ENCODE measurements at regions not wholly inside any gene's neighbourhood (a gene's known extent, or its start where the extent isn't known, plus 50 kb on each side); places are given as distances from the start of the nearest gene placed in this dataset.

DNA sequence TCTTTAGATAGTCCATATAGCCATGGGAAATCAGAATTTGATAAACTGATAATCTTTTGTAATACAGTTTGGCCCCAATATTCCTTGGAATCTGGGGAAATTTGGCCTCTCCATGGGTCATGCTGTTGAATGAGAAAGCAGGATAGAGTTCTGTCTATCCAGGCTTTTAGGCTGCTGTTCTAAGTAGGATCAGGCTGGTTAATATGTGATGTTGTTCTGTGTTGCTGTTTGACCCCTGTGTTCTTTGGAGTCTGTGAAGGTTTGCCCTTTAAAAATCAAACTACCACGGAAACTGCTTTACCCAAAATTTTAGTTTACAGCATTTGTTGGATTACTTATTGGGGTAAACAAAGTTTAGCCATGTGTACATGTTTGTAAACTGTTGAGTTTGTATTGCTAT lies 114.5 kb downstream of the ZNF330 start:
- WGBS (ENCODE audit: missing lambda C conversion rate) = 50% methylated on average over 1 of the region's 1 CpG
- CTCF ChIA-PET = interaction anchor here (1.9 kb wide), 1 partner anchor 11 kb away, joined by 5 read pairs; no protein-coding TSS in a partner anchor

DNA sequence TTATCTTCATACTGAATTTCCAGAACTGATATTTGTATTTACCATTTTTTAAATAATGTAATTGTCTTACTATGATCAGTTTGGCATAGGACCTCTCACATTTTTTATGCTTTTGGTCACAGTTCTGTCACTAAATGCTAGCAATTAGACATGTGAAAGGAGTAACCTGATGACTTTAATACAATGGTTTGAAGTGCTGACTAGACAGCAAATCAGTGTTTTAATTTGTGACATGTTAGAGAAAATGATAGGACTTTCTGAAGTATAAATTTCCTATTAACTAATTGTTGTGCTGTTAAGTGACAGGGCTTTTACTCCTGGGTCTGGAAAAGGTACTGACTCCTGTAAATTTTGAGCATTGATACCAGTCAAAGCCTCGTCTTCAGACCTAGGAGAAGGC lies 117.5 kb downstream of the ZNF330 start:
- no peak overlapping the region for H3K4me2 ChIP-seq
- TF ChIP-seq, protein P1, sequence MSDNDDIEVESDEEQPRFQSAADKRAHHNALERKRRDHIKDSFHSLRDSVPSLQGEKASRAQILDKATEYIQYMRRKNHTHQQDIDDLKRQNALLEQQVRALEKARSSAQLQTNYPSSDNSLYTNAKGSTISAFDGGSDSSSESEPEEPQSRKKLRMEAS (IDR thresholded peaks at IDR 0.05) = no peak
- TF ChIP-seq MAFK (IDR thresholded peaks at IDR 0.05; ENCODE audit: partially characterized antibody) (peak; percentile 41), EHF (CRISPR knock-in tag; IDR thresholded peaks at IDR 0.05) (no peak)
- TF ChIP-seq, protein P2, sequence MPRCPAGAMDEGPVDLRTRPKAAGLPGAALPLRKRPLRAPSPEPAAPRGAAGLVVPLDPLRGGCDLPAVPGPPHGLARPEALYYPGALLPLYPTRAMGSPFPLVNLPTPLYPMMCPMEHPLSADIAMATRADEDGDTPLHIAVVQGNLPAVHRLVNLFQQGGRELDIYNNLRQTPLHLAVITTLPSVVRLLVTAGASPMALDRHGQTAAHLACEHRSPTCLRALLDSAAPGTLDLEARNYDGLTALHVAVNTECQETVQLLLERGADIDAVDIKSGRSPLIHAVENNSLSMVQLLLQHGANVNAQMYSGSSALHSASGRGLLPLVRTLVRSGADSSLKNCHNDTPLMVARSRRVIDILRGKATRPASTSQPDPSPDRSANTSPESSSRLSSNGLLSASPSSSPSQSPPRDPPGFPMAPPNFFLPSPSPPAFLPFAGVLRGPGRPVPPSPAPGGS (IDR thresholded peaks at IDR 0.05) = no peak
- no peaks in the 10 kb centered on the region for H3K9me3 ChIP-seq
- WGBS (ENCODE audit: missing lambda C conversion rate) = 94% methylated on average over 1 of the region's 1 CpG
- no peak overlapping the region for H3K4me3 ChIP-seq
- DNase-seq (ENCODE audit: low read depth in 1 of 2, low spot score in 1 of 2) (no peak), ATAC-seq (no peak), FAIRE-seq (no peak)
- POLR2A ChIA-PET = no interaction called here
- 0 out of 6 replicates have a peak overlapping the region, but pooled peaks of 1 of the 2 experiments have one; percentile 10 for H3K27ac ChIP-seq
- CTCF ChIA-PET = no interaction called here
- H3K4me1 ChIP-seq = peaks cover 7% of the 10 kb centered on the region; the same call in 1 of the 3 replicates

More for the DNA sequence above, 114.5 kb downstream of the ZNF330 start:
- no peak overlapping the region for H3K4me3 ChIP-seq
- peak overlapping the region; percentile 28; the same call in 2 of the 3 replicates for H3K4me2 ChIP-seq
- POLR2A ChIA-PET = no interaction called here
- no peak for FAIRE-seq
- TF ChIP-seq, protein P3, sequence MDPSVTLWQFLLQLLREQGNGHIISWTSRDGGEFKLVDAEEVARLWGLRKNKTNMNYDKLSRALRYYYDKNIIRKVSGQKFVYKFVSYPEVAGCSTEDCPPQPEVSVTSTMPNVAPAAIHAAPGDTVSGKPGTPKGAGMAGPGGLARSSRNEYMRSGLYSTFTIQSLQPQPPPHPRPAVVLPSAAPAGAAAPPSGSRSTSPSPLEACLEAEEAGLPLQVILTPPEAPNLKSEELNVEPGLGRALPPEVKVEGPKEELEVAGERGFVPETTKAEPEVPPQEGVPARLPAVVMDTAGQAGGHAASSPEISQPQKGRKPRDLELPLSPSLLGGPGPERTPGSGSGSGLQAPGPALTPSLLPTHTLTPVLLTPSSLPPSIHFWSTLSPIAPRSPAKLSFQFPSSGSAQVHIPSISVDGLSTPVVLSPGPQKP (IDR thresholded peaks at IDR 0.05; ENCODE audit: low read depth, low read length) = no peak
- no peak for ATAC-seq
- DNase-seq (ENCODE audit: low read depth in 1 of 2, low spot score in 1 of 2) = no peak
- no peaks in the 10 kb centered on the region for H3K9me3 ChIP-seq
- H3K4me1 ChIP-seq = peaks cover 13% of the 10 kb centered on the region; the same call in 2 of the 3 replicates
- H3K27ac ChIP-seq = peak overlapping the region; percentile 60 to 61; a peak in 5 of 6 replicates

DNA sequence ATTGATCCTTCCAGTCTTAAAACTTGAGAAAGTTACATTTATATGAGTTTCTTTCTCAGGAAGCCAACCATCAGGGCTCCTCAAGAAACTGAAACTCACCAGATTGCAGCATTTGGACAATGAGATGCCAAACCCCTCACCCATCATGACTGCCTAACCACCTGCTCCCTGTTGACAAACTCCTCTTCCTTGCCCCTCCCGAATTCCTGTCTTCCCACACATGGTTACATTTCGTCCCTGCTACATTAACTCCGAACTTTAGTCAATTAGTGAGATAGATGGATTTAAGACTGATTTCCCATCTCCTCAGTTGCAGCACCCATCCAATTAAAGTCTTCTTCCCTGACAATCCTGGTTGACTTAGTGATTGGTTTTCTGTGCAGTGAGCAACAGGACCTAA lies 118.7 kb downstream of the ZNF330 start:
- 85% methylated on average over 3 of the region's 3 CpGs for WGBS (ENCODE audit: missing lambda C conversion rate)
- FAIRE-seq = no peak
- TF ChIP-seq JUN (IDR thresholded peaks at IDR 0.05) (no peak), SMC3 (IDR thresholded peaks at IDR 0.05) (no peak), HDAC2 (IDR thresholded peaks at IDR 0.05) (no peak), RAD21 (conservative IDR thresholded peaks at IDR 0.05 in 1 of 2, IDR thresholded peaks at IDR 0.05 in 1 of 2) (no peak), NR3C1 (IDR thresholded peaks at IDR 0.05) (no peak), GATA3 (IDR thresholded peaks at IDR 0.05; ENCODE audit: borderline replicate concordance) (no peak), RCOR1 (IDR thresholded peaks at IDR 0.05; ENCODE audit: low read depth, low read length) (no peak), CBX2 (IDR thresholded peaks at IDR 0.05; ENCODE audit: borderline replicate concordance, low read depth) (no peak), HEYL (CRISPR knock-in tag; IDR thresholded peaks at IDR 0.05) (no peak), HOXB13 (CRISPR knock-in tag; IDR thresholded peaks at IDR 0.05; ENCODE audit: low read depth) (no peak), RFX5 (IDR thresholded peaks at IDR 0.05) (no peak), ZSCAN20 (CRISPR knock-in tag; IDR thresholded peaks at IDR 0.05) (no peak), PHF8 (IDR thresholded peaks at IDR 0.05; ENCODE audit: borderline replicate concordance, low read depth) (no peak), CHD2 (IDR thresholded peaks at IDR 0.05; ENCODE audit: low read length, partially characterized antibody) (no peak), CBX8 (IDR thresholded peaks at IDR 0.05) (no peak)
- TF ChIP-seq, protein P3 (IDR thresholded peaks at IDR 0.05; ENCODE audit: low read depth, low read length) = no peak
- TF ChIP-seq, protein P4, sequence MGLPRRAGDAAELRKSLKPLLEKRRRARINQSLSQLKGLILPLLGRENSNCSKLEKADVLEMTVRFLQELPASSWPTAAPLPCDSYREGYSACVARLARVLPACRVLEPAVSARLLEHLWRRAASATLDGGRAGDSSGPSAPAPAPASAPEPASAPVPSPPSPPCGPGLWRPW (IDR thresholded peaks at IDR 0.05) = no peak
- H3K4me2 ChIP-seq = no peak overlapping the region
- ChIA-PET CTCF (no interaction called here), POLR2A (no interaction called here)
- ATAC-seq = no peak
- peaks cover 1% of the 10 kb centered on the region; the same call in 1 of the 3 replicates for H3K4me1 ChIP-seq
- H3K4me3 ChIP-seq = no peak overlapping the region
- peak overlapping the region in 1 of 2 experiments; percentile 26; a peak in 2 of 6 replicates for H3K27ac ChIP-seq
- DNase-seq (ENCODE audit: low read depth in 1 of 2, low spot score in 1 of 2) = no peak
- no peaks in the 10 kb centered on the region for H3K9me3 ChIP-seq
